ENCODE measurements at regions not wholly inside any gene's neighbourhood (a gene's known extent, or its start where the extent isn't known, plus 50 kb on each side); places are given as distances from the start of the nearest gene placed in this dataset.

- TF ChIP-seq CTCF (conservative IDR thresholded peaks at IDR 0.05) (no peak), ZFX (IDR thresholded peaks at IDR 0.05) (no peak)
These were observed 125.2 kb upstream of the SLC24A2 start for GRCh38 chr9:19914044-19914443.

Measured in C4-2B (cell line).